HG02981 (cell line): ENCODE measurements at regions not wholly inside any gene's neighbourhood (a gene's known extent, or its start where the extent isn't known, plus 50 kb on each side); places are given as distances from the start of the nearest gene placed in this dataset.
A peak's percentile ranks its signal among the peaks of the same experiment; 100 is the strongest.

Source experiments
- ATAC-seq: cut with Tn5 transposase; IDR thresholded peaks from one replicate; pipeline ENCODE4 v1.9.1; 2021; ENCODE audit warnings: mild to moderate bottlenecking, moderate library complexity; ENCODE audit not compliant: unreplicated experiment

GRCh38 chrX:20481632-20482031 is 214.9 kb upstream of the RPS6KA3 start:
- ATAC-seq, result no peak

GRCh38 chrX:20479896-20480295 is 213.2 kb upstream of the RPS6KA3 start:
- ATAC-seq, result no peak

- ATAC-seq, result no peak
These were observed 212.3 kb upstream of the RPS6KA3 start for GRCh38 chrX:20479048-20479447.

GRCh38 chrX:20477836-20478524 is 211.3 kb upstream of the RPS6KA3 start:
- ATAC-seq, result no peak

GRCh38 chrX:20477219-20477618 is 210.5 kb upstream of the RPS6KA3 start:
- no peak for ATAC-seq

GRCh38 chrX:20472620-20473258 is 206.0 kb upstream of the RPS6KA3 start:
- ATAC-seq, result no peak

GRCh38 chrX:20472148-20472547 is 205.4 kb upstream of the RPS6KA3 start:
- no peak for ATAC-seq

GRCh38 chrX:20471483-20471882 is 204.8 kb upstream of the RPS6KA3 start:
- ATAC-seq, result no peak

- ATAC-seq, result peak; percentile 51
These were observed 196.8 kb upstream of the RPS6KA3 start for GRCh38 chrX:20463296-20464075.

GRCh38 chrX:20461576-20461975 is 194.9 kb upstream of the RPS6KA3 start:
- ATAC-seq, result no peak

GRCh38 chrX:20461002-20461401 is 194.3 kb upstream of the RPS6KA3 start:
- ATAC-seq, result no peak

- ATAC-seq, result no peak
These were observed 193.0 kb upstream of the RPS6KA3 start for GRCh38 chrX:20459410-20460350.

GRCh38 chrX:20456971-20457370 is 190.3 kb upstream of the RPS6KA3 start:
- ATAC-seq, result no peak

- ATAC-seq, result peak; percentile 40
These were observed 188.3 kb upstream of the RPS6KA3 start for GRCh38 chrX:20455001-20455400.

GRCh38 chrX:20454117-20454516 is 187.4 kb upstream of the RPS6KA3 start:
- no peak for ATAC-seq

- peak; percentile 60 for ATAC-seq
These were observed 185.8 kb upstream of the RPS6KA3 start for GRCh38 chrX:20452487-20452886.

- ATAC-seq, result no peak
These were observed 185.2 kb upstream of the RPS6KA3 start for GRCh38 chrX:20451929-20452328.

GRCh38 chrX:20445109-20445508 is 178.4 kb upstream of the RPS6KA3 start:
- peak; percentile 76 for ATAC-seq

GRCh38 chrX:20442597-20442996 is 175.9 kb upstream of the RPS6KA3 start:
- ATAC-seq, result peak; percentile 55

- no peak for ATAC-seq
These were observed 174.4 kb upstream of the RPS6KA3 start for GRCh38 chrX:20441123-20441522.
